Left colon (tissue), 2 donors: ENCODE measurements at regions not wholly inside any gene's neighbourhood (a gene's known extent, or its start where the extent isn't known, plus 50 kb on each side); places are given as distances from the start of the nearest gene placed in this dataset.
"Not testable (repeated sequence)": the region's sequence is repeated elsewhere in the genome, so short reads cannot be mapped to it uniquely, and the experiment has no call there.

Experiments used
- ATAC-seq: fragments of 200-7000 bp; cut with Tn5 transposase; one replicate; pipeline ENCODE4 v1.9.1; 2020; ENCODE audit warnings: mild to moderate bottlenecking, moderate library complexity
- DNase-seq, 2 donors: peaks; one replicate each; pipeline ENCODE4 v3.0.0-alpha.2; 2020
- intact Hi-C, 2 donors: fragments of 100-400 bp; cut with DNase I in 1 of 2; cut with micrococcal nuclease in 1 of 2; formaldehyde crosslinking; loops; one replicate each; pipeline versions ENCODE4 v1.11.2 to v1.14.0; 2022; cut with DNase I, micrococcal nuclease
- donor health status: DM: no; HTN: no; CAD: no.
- donor health status: DM: yes; HTN: yes; CAD: no.

DNA sequence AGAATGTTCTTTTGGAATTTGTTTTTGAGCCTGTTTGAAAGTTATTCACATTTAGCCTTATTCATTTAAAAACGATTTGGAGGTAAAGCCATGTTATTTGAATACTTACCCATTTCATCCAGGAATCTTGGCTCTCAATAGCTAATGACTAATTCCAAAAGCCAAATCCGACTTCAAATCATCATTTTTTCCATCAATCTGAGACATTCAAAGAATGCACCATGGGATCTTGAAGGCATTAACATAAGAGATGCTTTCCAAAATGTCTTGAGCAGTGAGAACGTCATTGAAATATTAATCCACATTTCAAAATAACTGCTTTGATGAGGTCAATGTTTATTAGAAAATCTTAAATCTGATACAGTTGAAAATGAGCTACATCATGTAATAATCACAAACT lies 617.0 kb upstream of the RORB start:
- ATAC-seq (no peak), DNase-seq (no peak)
- intact Hi-C loops: no loop called here

DNA sequence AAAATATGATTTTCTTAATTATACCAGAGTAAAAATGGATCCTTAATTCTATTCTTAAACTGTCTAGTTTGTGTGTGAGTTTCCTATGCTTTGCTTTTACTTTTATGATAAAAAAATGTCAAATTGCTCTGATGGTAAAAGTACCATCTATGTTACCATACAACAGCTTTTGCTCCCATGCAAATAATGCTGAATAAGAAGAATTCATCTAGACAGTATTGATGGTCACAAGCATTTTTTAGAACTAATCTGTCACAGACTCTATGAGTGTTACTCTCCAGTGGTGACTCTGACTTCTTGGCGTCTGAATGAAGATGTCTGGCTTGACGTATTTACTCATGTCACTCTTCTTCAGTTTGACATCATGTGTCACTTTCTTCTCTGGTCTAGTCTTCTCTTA lies 608.1 kb upstream of the RORB start:
- intact Hi-C loops: no loop called here
- DNase-seq (no peak), ATAC-seq (no peak)

DNA sequence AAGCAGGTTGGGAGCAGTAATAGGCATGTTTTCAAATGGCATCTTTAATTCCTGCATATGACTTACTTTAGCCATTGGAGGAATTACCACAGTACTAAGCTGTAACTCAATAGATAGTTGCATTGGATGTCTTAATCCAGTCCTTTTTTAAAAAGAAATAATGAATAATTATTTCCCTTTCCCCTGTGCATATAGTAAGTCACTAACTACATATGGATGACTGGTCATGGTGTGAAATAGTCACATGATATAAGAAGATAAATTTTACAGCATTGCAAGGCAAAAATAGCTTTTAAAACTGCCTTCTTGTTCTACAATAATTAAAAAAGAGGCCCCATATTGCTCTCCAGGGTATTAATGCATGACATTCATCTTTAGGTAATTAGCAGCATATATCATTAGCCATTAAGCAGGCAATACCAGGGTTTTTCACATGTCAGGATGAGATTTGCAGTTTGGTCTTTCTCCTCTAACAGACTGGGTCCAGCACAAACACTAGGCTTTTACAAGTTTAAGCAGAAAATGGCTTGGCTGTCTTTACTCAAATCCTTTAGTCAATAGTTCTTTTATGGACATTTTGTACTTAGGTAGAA lies 606.4 kb upstream of the RORB start:
- no peak for DNase-seq
- ATAC-seq: no peak
- intact Hi-C loops: no loop called here

DNA sequence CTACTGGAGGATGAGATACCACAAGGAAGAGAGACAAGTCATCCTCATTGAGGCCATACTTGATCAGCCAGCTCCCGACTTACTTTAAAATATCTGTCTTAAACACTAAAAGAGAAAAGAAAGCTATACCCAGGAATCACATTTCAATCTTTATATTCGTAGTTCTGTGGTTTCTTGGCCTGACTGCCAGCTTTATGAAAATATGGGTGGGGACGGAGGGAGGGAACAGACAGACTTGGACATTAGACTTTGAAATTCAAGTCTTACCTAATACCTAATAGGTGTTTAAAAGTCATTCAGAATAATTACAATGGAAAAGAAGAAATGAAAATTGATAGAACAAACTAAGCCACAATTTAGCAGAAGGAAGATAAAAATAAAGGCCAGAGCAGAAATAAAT lies 604.8 kb upstream of the RORB start:
- intact Hi-C loops: no loop called here
- no peak for DNase-seq
- ATAC-seq: no peak

DNA sequence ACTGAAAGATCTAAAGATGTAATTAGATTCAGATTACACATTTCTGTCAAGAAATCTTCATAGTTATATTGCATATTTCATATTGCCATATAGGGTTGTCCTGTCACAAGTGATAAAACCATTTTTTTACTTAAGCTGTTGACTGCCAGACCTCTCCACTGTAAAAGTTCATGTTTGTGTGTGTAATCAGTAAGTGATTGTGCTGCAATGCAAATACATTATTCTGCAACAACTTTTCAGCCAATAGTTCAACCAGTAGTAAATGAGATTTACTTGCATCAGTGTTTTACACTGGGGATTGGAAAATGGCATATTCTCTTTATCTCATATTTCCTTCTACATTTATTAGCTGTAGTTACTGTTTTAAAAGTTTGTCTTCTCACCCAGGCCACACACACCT lies 603.9 kb upstream of the RORB start:
- DNase-seq (no peak), ATAC-seq (no peak)
- intact Hi-C loops: no loop called here

DNA sequence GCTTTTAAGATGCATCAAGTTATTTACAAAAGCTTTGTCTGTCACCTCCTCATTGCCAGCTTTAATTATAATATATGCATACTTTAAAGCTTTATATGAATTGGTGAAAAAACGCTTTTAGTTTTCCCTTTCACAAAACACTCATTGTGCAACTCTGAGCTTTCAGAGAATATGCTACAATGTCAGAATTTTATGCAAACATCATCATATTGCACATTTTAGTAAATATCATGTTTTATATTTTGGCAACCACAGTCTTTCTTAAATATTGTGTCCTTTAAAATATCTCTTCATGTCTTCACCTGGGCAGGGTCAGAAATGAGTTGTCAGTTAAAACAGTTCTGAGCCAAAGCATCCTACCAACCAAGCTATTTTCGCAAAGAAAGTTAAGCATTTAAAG lies 601.1 kb upstream of the RORB start:
- no peak for DNase-seq
- intact Hi-C loops: no loop called here
- no peak for ATAC-seq

DNA sequence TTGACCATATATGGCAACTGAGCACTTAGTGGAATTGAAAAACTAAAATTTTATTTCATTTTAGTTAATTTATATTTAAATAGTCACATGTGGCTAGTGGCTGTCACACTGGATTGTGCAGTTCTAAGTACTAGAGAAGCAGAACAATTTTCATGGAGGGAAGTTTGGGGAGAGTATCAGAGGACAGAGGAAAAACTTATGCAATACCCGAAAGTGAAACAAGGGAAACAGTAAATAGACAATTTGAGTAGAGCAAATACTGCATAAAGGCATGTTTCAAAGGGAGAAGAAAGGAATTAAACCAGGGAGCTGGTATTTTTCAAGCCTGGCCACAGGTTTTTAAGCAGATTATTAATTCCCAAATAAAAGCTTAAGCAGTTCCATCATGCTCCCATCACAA lies 590.5 kb upstream of the RORB start:
- intact Hi-C loops: no loop called here
- ATAC-seq (no peak), DNase-seq (no peak)

DNA sequence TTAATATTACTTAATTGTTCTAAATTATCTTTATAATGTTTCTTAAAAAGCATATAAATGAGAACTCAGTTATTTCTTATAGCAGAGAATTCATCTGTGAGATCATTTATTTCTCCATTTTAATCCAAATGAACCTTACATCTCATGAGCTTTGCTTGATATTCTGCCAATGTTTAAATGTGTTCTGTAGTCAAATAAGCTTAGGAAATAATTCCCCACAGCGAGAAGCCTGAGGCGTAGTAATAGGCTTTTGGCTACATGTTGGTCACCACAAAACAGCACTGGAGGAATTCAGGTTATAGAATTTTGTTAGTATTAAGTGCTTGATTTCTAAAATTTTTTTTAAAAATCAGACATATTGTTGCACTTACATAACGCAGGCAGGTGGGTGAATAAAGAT lies 585.3 kb upstream of the RORB start:
- intact Hi-C loops: no loop called here
- DNase-seq (no peak), ATAC-seq (no peak)

DNA sequence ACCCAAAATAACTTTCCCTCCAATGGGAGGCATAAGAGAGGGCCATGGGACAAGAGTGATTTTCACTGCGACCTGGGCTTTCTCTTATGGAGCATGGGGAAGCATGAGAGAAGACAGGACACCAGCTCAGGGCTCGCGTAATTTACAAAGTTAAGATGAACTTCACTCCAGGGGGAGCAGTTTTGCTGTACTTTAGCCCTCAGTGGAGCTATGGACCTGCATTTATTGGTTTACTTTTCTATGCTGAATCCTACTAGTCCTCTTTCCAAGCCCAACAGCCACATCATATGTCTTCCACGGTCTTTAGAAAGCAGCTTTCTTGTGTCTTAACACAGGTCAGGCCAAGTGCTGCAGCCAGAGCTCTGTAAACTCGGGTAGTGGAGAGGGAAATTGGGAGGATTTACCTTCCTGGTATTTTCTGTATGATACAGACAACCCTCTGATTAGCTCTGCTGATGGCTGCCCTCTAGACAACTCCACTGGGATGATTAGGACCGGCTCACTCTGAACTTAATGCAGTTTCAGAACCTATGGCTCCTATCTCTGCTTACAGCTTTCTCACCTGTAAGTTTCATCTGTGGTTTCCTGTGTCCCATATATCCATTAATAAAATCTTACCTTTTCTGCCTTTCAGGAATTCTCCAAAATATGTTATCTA lies 581.0 kb upstream of the RORB start:
- intact Hi-C loops: no loop called here
- DNase-seq (no peak), ATAC-seq (no peak)

DNA sequence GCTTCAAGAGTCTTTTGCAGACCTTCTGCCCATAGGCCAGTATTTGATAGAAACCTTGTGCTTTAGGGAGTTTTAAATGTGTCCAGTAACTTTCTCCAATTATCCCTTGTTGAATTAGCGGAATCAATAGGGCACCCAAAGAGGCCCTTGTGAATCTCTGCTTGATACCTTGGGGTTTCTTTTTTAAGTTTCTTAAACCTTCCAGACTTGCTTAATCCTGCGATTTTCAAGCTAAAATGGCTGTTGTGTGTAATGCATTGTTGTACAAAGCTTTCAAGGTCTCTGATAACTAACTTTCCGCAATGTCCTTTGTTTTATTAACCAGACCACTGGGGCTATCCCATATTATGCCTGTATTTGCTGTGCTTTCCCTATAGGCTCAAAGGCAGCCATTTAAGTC lies 577.4 kb upstream of the RORB start:
- intact Hi-C loops: no loop called here

DNA sequence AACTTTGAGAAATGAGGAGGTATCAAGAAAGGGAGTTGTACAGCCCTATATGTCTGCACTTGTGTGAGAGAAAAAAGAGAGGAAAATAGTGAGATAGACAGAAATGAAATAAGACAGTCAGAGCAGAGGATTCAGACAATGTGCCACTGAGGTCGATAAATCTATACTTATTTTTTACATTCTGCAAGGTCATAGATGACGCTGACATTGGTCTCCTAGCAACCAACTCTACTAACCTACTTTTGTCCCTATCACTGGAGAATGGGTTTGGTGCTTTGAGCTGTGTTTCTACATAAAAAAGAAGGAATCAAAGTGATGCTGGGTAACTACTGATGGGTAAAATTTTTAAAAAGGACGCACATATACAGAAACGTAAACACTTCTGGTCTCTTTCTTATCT lies 573.3 kb upstream of the RORB start:
- intact Hi-C loops: no loop called here
- DNase-seq (no peak), ATAC-seq (no peak)

More for the DNA sequence above, 577.4 kb upstream of the RORB start:
- no peak for DNase-seq
- ATAC-seq: no peak

DNA sequence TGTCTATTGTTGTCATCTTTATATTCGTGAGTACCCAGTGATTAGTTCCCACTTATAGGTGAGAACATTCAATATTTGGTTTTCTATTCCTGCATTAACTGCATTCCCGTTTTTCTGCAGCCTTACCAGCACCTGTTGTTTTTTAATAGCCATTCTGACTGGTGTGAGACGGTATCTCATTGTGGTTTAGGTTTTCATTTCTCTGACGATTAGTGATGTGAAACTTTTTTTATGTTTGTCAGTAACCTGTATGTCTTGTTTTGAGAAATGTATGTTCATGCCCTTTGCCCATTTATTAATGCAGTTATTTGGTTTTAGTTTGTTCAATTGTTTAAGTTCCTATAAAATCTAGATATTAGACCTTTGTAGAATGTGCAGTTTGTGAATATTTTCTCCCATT lies 546.0 kb upstream of the RORB start:
- ATAC-seq: no peak
- no peak for DNase-seq
- intact Hi-C loops: no loop called here

DNA sequence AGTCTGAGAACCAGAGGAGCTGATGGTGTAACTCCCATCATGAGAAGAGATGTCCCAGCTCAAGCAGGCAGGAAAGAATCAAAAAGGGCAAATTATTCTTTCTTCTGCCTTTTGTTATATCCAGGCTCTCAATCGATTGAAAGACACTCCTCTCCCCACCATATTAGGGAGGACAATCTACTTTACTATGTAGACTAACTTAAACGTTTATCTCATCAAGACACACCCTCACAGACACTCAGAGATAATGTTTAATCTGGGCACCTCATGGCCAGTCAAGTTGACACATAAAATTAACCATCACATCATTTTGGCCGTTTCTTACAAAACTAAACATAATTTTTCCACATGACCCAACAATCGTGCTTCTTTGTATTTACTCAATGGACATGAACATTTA lies 534.3 kb upstream of the RORB start:
- no peak for ATAC-seq
- no peak for DNase-seq
- intact Hi-C loops: no loop called here

DNA sequence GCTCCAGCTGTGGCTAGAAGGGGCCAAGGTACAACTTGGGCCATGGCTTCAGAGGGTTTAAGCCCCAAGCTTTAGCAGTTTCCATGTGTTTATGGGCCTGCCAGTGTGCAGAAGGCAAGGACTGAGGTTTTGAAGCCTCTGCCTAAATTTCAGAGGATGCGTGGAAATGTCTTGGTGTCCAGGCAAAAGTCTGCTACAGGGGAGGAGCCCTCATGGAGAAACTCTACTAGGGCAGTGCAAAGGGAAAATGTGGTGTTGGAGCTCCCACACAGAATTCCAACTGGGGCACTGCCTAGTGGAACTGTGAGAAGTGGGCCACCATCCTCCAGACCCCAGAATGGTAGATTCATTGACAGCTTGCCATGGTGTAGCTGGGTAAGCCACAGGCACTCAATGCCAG lies 527.2 kb upstream of the RORB start:
- intact Hi-C loops: no loop called here
- ATAC-seq: no peak

DNA sequence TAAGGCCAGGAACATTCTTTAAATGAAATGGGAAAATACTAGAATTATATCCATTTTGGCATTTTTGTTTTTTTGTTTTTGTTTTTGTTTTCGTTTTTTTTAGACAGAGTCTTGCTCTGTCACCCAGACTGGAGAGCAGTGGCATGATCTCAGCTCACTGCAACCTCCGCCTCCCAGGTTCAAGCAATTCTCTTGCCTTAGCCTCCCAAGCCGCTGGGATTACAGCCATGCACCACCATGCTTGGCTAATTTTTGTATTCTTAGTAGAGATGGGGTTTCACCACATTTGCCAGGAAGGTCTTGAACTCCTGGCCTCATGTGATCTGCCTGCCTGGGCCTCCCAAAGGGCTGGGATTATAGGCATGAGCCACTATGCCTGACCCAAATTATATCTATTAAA lies 520.7 kb upstream of the RORB start:
- ATAC-seq, DNase-seq, intact Hi-C loops: not testable (repeated sequence)

More for the DNA sequence above, 527.2 kb upstream of the RORB start:
- DNase-seq: no peak

DNA sequence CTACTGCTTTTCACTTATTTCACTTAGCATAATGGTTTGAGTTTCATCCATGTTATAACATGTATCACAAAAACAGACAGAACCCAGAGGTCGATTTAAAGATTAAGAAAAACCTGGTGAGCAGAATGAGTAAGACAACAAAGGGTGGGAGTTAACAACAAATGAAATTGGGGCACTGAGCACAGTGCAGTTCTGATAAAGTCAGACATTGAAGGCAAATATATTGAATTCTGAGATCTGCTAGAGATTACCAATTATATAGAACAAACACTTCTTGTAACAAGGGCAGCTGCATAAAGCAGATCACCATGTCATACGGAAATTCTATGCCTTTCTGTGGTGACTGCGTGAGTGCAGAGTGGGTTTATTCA lies 517.3 kb upstream of the RORB start:
- ATAC-seq (no peak), DNase-seq (no peak)
- intact Hi-C loops: no loop called here

DNA sequence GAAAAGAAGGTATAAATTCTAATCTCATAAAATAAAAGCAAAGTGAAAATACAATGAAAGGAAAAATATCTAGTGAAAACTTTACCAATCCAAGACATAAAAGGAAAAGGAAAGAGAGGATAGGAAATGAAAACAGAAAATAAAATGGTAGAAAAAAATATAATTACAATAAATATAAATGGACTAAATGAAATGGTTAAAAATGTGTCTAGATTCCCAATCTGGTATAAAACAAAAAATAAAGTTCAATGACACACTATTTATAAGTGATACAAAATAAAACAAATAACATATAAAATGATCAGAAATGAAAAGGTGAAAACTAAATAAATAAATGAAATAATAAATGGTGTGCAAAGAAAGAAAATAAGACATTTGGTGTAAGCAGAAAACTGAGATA lies 516.4 kb upstream of the RORB start:
- ATAC-seq (no peak), DNase-seq (no peak)
- intact Hi-C loops: no loop called here

DNA sequence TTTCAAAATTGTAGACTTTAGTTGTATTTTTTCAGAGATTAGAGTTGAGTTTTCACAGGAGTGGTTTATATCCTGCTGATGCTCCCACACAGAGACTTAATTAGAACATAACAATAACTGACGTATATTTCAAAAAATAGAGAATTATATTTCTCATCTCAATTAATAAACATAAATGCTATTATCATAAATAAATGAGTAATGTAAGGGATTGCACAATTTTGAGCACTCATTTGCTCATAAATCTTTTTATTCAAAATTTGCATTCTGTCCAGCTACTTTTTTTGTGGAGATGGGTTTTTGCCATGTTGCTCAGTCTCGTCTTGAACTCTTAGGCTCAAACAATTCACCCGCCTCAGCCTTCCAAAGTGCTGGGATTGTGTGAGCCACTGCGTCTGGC lies 515.7 kb upstream of the RORB start:
- ATAC-seq: no peak
- intact Hi-C loops: no loop called here
- no peak for DNase-seq

DNA sequence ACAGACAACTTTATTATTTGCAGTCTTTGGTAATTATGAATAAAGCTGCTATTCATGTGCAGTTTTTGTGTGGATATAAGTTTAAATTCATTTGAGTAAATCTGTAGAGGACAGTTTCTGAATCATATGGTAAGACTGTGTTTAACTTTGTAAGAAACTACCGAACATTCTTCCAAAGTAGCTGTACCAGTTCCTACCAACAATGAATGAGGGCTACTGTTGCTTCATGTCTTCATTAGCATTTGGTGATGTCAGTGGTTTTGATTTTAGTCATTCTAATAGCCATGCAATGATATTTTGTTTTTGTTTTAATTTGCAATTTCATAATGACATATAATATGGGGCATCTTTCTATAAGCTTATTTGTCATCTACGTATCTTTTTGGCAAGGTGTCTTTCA lies 501.3 kb upstream of the RORB start:
- ATAC-seq (no peak), DNase-seq (no peak)
- intact Hi-C loops: no loop called here

DNA sequence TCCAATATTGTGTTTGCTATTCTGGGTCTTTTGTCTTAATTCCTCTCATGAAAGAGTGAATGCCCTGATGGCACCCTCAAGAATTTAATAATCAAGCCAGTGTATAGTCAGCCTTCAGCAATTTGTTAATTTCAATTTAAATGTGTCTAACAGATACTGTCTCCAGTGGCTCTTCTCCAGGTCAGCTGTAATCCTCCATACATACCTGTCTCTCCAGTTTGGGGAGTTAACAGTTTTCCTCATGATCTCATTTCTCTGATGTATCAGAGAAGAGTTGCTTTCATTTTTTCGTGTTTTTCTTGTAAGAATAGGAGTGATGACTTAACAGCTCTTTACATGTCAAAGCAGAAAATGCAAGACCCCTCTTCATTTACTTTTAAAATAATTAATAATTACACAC lies 500.3 kb upstream of the RORB start:
- DNase-seq: no peak
- intact Hi-C loops: no loop called here
- no peak for ATAC-seq

DNA sequence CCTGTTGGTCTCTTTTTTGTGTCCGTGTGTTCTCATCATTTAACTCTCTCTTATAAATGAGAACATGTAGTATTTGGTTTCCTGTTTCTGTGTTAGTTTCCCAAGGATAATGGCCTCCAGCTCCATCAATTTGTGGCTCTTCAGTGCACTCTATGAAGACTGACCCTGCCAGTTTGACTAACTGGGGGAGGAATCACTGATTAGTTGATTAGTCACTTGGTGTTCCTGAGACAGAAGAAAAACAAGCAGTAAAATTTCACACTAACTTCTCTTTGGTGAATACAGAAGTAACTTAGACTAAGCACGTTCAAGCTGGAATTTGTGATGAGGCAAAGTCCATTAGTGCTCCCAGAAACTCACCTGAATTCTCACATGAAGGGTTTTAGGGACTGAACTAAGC lies 495.8 kb upstream of the RORB start:
- no peak for ATAC-seq
- no peak for DNase-seq
- intact Hi-C loops: no loop called here
